Stimulated activated CD4-positive, alpha-beta T cell treated with anti-CD3 and anti-CD28 coated beads, Interleukin-15, amount 100 ng/mL, for 1 hour (primary cell): ENCODE measurements at regions not wholly inside any gene's neighbourhood (a gene's known extent, or its start where the extent isn't known, plus 50 kb on each side); places are given as distances from the start of the nearest gene placed in this dataset.

Experiments
- DNase-seq, 2 donors: peaks; one replicate each; pipeline ENCODE4 v3.0.0-alpha.2; 2020; ENCODE audit warnings: low read depth in 1 of 2, low spot score in 1 of 2

DNA sequence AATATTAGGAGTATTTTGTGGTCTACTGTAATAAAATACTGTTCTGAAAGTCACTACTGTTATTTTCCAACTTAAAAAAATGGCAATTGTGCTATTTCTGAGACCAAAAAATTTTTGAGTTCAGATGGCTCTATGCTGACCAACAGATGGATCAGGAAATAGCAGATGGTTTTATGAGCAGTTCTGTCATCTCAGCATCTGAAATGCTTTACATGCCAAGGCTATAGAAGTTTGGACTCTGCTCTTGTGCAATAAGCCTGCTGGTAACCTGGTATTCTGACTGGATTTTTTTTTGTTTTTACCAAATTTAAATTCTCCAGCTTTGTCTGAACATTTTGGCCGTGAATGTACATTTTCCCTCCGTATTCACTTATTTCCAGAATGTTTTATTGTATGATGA is 1127.5 kb downstream of the GRIK2 start:
- DNase-seq: no peak

DNA sequence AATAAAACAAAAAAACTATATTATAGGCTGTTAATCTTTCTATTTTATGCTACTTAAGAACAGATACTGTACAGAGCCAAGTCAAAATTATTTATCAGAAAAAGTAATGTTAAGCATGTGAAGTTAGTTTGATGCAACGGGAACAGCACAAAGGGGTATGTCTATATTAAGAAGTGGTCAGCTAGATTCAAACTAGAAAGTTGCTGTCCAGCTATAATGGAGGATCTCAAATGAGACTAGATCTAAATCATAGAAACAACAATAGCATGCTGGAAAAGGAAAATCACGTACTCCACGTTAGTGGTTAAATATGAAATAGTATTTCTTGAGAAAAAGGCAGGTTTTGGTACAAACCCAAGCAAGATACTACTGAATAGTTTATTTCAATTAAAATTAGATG is 1124.0 kb downstream of the GRIK2 start:
- DNase-seq: no peak

DNA sequence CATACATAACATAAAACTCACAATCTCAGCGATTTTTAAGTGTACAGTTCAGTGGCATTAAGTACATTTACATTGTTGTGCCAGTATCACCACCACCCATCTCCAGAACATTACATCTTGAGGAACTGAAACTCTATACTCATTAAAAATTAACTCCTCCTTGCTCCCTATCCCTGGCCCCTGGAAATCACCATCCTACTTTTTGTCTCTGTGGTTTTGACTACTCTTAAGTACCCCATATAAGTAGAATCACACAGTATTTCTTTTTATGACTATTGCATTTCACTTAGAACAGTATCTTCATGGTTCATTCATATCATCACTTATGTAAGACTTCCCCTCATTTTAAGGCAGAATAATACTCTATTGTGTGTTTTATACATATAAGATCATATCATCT is 1108.1 kb downstream of the GRIK2 start:
- DNase-seq: no peak

DNA sequence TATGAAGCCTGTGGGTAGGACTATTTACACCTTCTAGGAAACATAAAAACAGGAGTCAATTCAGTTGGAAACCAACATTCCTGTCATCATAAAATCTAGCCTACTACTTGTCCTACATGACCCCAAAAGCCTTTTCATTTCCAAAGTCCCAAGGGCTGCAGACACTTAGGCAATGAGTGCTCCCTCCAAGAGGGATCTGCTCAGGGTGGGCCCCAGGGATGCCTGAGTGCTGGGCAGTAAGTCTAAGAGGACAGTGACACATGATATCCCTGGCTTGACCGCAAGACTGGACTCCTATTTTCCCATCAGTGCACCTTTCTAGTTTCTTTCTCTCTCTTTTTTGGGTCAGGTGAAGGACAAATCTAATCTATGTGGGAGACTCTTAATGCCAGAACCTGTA is 1101.3 kb downstream of the GRIK2 start:
- no peak for DNase-seq

DNA sequence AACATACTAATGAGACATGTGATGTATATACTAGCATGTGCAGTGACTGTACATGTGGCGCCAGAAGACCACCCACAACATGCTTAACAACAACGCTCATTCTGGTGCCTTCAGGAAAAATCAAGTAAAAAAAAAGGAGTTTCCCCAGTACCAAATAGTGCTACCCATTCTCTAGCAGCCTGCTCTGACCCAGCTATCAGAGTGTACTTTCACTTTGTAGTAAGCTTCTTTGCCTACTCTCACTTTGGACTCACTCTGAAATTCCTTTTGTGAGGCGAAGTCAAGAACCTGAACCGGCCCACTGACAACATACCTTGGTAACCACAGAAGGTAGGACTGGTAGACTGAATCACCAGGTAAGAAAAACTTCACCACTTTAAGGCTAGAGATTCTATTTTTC is 1100.0 kb downstream of the GRIK2 start:
- DNase-seq: no peak

DNA sequence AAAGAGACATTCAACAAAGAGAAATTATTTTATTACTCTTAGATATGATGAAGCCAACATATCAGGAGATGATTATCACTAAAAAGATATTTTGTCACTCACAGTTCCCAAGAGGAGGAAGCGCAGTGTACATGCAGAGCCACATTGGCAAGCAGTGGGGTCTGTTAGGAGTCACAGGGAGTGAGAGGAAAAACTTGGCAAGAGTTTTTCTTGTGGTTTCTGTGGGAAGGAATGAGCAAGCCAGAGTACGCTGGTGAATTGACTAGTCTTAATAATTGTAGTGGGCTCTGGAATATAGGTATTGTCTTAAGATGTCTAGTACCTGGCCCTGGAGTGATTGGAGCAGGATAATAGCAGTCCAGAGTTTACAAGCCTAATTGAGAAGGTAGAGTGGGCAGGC is 1095.2 kb downstream of the GRIK2 start:
- DNase-seq: no peak

DNA sequence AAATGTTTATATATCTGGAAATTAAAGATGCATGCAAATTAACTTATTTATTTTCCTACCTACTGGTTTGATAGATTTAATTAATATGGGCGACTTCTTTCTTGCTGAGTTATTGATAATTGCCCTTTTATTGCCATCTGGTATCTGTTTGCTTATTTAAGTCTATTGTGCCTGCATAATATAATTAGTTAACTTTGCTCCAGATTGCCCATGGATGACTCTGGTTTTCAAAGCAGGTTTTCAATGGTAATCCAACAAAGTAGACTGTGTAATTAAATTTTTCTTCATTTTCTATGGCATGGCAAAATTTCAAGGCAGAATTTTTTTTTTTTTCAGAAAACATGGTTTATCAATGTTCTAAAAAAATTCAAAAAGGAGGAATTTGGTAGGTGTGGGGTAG is 1092.0 kb downstream of the GRIK2 start:
- DNase-seq: no peak

DNA sequence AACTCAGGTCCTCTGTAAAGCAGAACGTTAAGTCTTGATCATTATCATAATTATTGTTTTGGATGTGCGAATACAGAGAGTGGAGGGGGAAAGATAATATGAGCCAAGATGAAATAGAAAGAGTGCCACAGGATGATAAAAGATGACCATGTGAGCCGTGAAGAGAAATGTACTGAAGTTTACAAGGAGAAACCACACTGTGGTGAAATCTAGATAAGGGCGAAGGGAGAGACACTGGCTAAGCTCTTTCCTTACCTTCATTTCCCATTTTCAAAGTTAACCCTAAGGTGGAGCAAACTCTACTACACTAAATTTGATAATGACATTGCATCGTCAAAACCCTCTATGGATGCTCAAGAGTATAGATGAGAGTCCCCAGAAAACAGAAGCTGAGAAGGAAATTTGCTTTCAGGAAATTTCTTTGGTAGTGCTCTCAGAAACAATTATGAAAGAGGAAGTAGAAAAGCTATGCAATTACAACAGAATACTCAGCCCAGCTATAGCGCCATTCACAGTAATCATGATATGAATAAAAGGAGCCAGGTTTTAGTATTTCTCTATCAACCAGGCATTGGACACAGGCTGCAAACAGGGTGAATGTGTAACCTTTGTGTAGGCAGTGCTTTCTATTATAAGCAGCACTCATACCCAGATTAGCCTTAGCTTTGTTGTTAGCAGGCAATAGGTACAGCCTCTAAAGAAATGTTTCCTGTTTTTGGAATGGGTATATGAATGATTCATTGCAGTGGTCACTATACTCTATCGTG is 1080.7 kb downstream of the GRIK2 start:
- no peak for DNase-seq

DNA sequence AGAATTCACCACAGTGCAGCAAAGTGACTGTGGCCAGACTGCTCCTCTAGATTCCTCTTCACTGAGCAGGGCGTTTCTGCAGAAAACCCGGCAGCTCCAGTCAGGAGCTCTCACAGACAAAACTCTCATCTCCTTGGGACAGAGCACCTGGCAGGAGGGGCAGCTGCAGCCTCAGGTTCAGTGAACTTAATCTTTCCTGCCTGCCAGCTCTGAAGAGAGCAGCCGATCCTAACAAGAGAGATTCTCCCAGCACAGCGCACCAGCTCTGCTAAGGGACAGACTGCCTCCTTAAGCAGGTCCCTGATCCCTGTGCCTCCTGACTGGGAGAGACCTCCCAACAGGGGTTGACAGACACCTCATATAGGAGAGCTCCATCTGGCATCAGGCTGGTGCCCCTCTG is 1065.5 kb downstream of the GRIK2 start:
- DNase-seq: no peak

DNA sequence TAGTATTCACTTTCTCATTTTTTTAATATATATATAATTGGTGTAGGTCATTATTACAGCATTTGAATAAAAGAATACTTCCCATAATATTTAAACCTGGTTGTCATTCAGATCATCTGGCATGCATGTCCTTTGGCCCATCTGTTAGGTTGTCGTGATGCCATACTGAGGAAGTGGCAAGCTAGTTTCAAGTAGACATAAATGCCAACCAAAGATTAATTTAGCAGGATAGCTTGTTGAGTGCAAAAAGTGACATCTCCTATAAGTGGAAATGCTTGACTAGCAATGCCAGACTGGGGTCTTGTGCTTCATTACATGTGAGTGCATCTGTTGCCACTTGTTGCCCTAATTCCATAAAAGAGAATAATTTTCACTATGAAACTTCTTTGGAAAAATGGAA is 1044.7 kb downstream of the GRIK2 start:
- no peak for DNase-seq

DNA sequence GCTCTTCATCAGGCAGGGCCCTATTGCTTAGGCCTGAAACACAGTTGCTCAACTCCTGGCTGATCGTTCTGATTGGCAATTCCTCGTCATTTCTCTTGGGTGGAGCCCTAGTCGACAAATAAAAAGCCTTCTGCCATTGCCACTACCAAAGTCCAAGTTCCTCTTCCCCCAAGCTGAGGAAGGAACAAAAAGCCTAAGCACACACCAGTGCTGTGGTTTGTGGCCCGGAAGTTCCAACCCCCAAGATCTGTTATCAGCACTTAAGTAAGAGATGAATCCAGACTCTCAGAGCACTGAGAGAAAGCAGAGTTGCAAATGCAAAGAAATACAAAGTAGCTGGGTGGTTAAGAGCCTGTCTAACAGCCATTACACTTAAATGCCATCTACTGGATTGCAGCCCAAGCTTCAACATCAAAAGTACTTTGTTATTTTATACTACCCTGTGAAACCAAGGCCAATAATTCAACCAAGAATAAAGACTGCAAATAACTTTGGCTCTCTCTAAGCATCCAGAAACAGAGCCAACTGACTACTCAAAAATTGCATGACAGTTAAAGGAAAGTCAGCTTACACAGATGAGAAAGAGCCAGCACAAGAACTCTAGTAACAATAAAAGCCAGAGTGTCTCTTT is 1024.0 kb downstream of the GRIK2 start:
- no peak for DNase-seq

DNA sequence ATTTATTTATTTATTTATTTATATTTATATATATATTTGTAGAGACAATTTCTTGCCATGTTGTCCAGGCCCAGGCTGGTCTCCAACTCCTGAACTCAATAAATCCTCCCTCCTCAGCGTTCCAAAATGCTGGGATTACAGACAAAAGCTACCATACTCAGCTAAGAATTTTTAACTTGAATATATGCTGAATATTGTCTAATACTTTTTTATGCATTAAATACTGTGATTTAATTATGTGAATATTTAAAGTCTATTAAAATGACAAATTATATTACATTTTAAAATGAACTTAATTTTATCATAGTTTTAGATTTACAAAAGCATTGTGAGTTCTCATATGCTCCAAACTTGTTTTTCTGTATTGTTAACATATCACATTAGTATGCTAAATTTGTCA is 1022.4 kb downstream of the GRIK2 start:
- no peak for DNase-seq

DNA sequence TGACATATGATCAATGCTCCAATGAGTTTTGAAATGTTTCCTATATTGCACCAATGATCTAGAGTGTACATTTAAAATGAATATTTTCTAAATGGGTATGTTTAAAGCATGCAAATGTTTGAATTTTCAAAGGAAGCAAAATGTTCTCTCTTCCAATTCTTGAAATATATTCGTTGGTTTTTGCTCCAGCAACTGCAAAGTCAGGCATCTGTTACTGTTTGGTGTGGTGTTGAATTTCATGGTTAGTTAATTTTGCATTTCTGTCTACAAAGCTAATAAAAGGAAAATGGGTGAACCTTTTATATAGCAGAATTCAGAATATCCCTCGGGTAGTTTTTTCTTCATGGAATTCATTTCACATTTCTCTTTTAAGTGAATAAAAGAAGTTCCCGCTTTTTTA is 1018.3 kb downstream of the GRIK2 start:
- no peak for DNase-seq

DNA sequence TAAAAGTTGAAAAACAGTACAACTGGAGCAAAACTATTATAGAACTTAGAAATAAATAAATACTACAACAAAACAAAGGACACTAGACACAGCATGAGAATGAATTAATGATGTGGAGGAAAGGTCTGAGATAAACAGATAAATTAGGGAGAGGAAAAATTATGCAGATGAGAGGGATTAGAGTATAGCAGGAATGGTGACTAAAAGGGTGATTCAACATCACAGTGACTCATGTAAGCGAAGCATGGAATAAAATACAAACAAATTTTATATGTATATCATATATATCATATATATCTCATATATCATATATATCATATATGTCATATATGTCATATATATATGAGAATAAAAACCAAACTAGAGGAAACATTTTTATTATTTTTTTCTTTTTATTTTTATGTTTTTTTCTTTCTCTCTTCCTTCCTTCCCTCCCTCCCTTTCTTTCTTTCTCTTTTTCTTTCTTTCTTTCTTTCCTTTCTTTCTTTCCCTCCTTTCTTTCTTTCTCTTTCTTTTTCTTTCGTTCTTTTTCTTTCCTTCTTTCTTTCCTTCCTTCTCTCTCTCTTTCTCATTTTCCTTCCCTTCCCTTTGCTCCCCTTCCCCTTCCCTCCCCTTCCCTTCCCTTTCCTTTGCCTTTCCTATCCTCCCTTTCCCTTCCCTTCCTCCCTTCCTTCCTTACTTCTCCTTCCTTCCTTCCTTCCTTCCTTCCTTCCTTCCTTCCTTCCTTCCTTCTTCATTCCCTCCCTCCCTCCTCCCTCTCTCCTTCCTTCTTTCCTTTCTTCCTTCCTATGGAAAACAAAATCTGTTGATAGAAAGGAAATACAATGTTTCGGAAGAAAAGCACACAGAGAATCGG is 1014.6 kb downstream of the GRIK2 start:
- no peak for DNase-seq

DNA sequence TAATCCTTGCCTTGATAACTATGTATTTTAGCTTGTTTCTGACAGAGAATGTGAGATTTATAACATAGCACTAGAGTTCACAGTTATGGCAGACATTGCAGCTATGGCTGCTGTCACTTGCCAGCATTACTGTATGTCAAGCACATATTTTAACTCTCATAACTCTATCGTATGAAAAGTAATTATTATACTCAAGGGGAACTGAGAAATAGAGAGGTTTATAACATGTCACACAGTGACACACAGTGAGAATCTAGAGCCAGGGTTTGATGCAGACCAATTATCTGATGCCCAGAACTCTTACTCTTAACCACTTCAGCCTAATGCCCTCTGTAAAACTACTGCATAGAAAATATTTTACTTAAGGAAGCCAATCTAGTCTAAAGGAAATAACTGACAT is 1012.4 kb downstream of the GRIK2 start:
- DNase-seq: no peak

DNA sequence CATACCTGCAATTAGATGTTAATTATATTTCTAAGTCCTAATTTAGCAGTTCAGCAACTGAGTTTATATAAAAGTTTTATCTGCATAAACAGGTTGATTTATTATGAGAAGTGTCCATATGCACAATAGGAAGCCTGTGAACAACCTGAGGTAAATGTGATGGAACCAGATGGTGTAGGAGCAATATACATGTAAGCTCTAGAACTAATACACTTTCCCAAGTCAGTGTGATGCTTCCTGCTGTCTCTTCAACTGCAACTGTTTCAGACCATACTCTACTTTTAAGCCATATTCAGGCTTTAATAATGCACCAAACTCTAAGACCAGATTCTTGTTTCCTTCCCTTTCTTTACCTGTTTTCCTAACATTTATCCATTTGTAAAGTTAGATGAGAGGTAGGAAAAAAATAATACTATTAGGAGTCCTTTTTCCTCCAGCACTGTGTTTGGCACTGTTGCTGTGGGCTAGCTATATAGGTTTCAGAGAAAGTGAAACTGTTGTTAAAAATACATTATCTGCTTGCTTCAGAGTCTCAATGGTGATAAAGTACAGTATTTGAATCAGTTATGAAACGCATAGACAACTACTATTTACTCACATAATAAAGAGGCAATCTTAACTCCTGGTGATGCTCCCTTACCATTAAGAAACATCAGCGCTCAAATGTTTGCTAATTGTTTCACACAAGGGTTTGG is 1009.3 kb downstream of the GRIK2 start:
- DNase-seq: no peak

DNA sequence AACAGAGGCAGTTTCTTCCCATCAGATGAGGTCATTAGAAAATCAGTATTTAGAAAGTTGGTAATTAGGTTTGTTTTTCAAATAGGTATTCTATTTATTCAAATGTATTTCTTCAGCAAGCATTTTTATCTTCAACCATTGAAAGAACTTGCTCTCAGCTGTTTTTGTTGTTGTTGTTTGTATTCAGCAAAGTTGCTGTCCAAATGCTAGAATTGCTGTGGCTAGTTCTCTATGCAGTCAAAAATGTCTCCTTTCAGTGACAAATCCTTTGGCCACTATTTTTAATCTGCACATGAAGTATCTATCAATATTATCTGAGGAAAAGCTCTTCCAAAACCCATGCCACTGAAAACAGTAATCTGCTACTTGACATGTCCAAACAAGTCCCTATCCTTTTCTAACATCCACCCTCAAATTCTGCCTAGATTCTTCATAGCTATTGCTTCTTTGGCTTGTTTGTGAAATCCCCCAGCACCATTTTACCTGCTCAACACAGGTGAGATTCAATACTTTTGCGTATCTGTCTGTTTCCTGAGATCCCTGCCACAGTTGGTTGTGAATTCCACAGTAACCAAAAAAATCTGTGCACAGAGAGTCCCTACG is 1005.4 kb downstream of the GRIK2 start:
- DNase-seq: no peak

DNA sequence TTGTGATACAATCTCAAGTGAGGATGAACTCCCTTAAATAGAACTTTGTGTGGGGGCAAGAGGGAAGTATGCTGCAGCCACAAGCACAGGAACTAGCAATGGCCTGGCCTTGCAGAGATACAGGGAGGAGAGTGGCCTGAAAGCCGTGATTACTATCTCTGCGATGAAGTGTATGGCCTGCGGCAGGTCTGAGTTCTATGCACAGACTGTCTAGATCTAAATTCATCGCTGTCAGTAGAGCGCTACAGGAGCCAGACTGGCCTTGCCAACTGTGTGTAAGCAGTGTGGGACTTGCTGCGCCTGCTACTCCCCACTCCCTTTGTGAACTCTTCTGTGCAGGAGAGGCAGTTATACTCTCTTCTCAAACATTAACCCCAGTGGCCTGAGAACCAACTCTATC is 997.0 kb downstream of the GRIK2 start:
- DNase-seq: no peak

DNA sequence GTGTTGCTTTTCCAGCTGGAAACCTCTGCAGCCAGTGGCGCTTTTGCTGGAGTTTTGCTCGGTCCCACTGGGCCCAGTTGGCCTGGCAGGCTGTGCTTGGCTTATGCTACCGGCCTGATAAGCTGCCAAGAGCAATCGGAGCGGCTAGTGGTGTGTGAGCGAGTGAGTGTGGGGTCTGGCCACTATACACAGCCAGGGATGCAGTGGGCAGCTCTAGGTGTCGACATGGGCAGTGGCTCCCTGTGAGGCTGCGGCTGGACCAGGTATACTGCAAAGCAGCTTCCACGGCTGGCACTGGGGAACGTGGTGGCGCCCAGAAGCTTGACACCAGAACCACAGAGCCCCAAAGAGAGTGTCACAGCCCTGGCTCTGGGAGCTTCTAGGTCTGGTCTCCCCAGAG is 996.5 kb downstream of the GRIK2 start:
- no peak for DNase-seq

DNA sequence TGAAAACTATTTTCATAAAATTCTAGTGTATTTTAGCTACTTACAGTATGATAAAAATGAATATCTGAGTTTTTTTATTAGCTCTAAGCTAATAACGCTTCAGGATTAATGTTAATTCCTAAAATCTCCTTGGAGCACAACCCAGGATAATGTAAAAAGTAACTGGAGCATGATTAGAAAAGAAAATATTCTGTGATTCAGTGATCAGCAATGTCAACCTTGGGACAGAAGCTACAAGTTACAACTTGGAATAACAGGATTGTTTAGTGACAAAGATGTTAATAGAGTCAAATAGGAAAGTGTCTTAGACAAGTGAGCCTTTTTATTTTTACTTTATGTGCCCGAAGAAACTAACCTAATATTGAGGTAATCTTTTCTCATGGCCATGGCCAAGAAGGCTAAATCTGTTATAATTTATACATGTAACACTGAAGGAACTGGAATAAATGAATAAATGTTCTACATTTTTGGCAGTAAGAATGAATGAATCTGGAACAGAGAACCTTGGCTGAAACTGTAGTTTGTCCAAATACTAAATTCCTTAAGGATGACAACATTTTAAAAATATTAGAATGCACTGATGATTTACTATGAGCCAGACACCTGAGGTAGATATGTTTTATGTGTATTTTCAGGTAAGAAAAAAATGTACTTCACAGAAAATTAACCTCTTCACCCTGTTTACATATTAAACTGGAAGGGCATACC is 994.0 kb downstream of the GRIK2 start:
- no peak for DNase-seq

DNA sequence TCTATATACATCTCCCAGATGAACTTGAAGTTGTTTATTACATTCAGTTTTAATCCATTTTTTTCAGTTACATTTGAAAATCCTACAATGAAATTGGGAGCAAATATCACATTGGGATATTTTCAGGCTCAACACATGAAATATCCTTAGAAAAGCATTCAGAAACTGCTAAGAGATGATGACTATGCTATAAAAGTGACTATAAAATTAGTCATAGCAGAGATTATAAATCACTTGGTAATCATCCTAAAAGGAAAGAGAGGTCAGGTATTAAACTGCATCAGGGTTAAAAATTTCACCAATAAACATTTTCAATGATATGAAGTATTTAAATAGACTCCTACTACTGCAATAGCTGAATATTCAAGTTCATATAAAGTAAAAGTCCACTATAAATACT is 987.7 kb downstream of the GRIK2 start:
- DNase-seq: no peak
